ENCODE measurements at regions not wholly inside any gene's neighbourhood (a gene's known extent, or its start where the extent isn't known, plus 50 kb on each side); places are given as distances from the start of the nearest gene placed in this dataset. TPM values are rescaled to one million over a fixed set of nuclear protein-coding genes. Genes with fewer than 3 reads are reported as not detected.

DNA sequence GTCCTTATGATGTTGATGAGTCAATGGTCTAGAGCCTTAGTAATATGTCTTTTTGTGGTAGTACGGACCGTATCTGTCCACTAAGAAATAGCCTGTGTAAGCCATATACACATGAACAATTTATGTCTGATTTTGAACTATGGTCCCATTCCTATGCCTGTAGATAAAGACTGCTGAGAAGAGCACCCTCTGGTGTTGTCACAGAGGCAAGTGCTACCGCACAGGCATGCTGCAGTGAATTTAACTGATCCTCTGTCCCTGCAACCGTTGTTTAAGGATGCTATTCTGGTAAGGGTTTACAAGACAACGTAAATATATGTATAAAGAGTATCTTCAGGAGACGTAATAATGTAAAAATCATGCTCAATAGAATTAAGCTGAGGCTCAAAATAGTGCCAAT lies 170.7 kb downstream of the UBE3A start:
- 30 to 39% (median 35%) methylated on average over 6 of the region's 6 CpGs for WGBS, 3 donors
- Histone ChIP-seq H3K36me3 (no peaks in the 10 kb centered on the region), H3K4me3 (no peak overlapping the region), H3K9me3 (no peaks in the 10 kb centered on the region), H3K27me3 (no peaks in the 10 kb centered on the region), H3K4me1 (ENCODE audit: insufficient read depth) (no peaks in the 10 kb centered on the region), H3K27ac (no peak overlapping the region)
- DNase-seq = no peak
- intact Hi-C loops (cut with DNase I) = no loop called here
- TF ChIP-seq EP300 (IDR thresholded peaks at IDR 0.05) (no peak), POLR2A (IDR thresholded peaks at IDR 0.05) (no peak)
- TF ChIP-seq, protein P1, sequence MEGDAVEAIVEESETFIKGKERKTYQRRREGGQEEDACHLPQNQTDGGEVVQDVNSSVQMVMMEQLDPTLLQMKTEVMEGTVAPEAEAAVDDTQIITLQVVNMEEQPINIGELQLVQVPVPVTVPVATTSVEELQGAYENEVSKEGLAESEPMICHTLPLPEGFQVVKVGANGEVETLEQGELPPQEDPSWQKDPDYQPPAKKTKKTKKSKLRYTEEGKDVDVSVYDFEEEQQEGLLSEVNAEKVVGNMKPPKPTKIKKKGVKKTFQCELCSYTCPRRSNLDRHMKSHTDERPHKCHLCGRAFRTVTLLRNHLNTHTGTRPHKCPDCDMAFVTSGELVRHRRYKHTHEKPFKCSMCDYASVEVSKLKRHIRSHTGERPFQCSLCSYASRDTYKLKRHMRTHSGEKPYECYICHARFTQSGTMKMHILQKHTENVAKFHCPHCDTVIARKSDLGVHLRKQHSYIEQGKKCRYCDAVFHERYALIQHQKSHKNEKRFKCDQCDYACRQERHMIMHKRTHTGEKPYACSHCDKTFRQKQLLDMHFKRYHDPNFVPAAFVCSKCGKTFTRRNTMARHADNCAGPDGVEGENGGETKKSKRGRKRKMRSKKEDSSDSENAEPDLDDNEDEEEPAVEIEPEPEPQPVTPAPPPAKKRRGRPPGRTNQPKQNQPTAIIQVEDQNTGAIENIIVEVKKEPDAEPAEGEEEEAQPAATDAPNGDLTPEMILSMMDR (IDR thresholded peaks at IDR 0.05) = no peak

Small RNAs in the stretch of these regions (small RNA-seq; reads per million reads assigned to genes)
- not detected for gene RF00105
- gene SNORD115-1 = 1.3 reads per million, percentile 63 among the genes with 10 or more reads in this experiment
- 8.7 reads per million, percentile 83 among the genes with 10 or more reads in this experiment for gene SNORD115-10
- not detected for gene SNORD115-11
- not detected for gene SNORD115-12
- gene SNORD115-14 = 2.2 reads per million, percentile 74 among the genes with 10 or more reads in this experiment
- 6.4 reads per million, percentile 81 among the genes with 10 or more reads in this experiment for gene SNORD115-15
- 2.2 reads per million, percentile 74 among the genes with 10 or more reads in this experiment for gene SNORD115-16
- gene SNORD115-17 = not detected
- gene SNORD115-18 = not detected
- not detected for gene SNORD115-19
- gene SNORD115-2 = 1.7 reads per million, percentile 69 among the genes with 10 or more reads in this experiment
- gene SNORD115-20 = 1.6 reads per million, percentile 69 among the genes with 10 or more reads in this experiment
- 1.2 reads per million, percentile 63 among the genes with 10 or more reads in this experiment for gene SNORD115-21
- gene SNORD115-22 = not detected
- gene SNORD115-23 = 0.70 reads per million, percentile 39 among the genes with 10 or more reads in this experiment
- gene SNORD115-24 = not detected
- not detected for gene SNORD115-25
- not detected for gene SNORD115-27
- gene SNORD115-28 = not detected
- not detected for gene SNORD115-29
- not detected for gene SNORD115-3
- gene SNORD115-30 = 0.80 reads per million, percentile 47 among the genes with 10 or more reads in this experiment
- 0.30 reads per million for gene SNORD115-31
- 5.8 reads per million, percentile 81 among the genes with 10 or more reads in this experiment for gene SNORD115-32
- 0.50 reads per million, percentile 11 among the genes with 10 or more reads in this experiment for gene SNORD115-33
- 0.85 reads per million, percentile 50 among the genes with 10 or more reads in this experiment for gene SNORD115-34
- 0.25 reads per million for gene SNORD115-35
- gene SNORD115-36 = not detected
- 0.20 reads per million for gene SNORD115-37
- 1.4 reads per million, percentile 66 among the genes with 10 or more reads in this experiment for gene SNORD115-38
- gene SNORD115-39 = not detected
- 0.80 reads per million, percentile 47 among the genes with 10 or more reads in this experiment for gene SNORD115-4
- gene SNORD115-40 = 8.0 reads per million, percentile 83 among the genes with 10 or more reads in this experiment
- gene SNORD115-41 = 7.3 reads per million, percentile 82 among the genes with 10 or more reads in this experiment
- gene SNORD115-42 = 3.4 reads per million, percentile 77 among the genes with 10 or more reads in this experiment
- gene SNORD115-43 = not detected
- gene SNORD115-44 = 3.0 reads per million, percentile 76 among the genes with 10 or more reads in this experiment
- gene SNORD115-45 = not detected
- gene SNORD115-46 = not detected
- gene SNORD115-47 = not detected
- 1.5 reads per million, percentile 67 among the genes with 10 or more reads in this experiment for gene SNORD115-5
- gene SNORD115-6 = not detected
- not detected for gene SNORD115-7
- gene SNORD115-8 = 0.50 reads per million, percentile 11 among the genes with 10 or more reads in this experiment
- gene SNORD115-9 = not detected
- 249 reads per million, percentile 94 among the genes with 10 or more reads in this experiment for gene SNORD116-1
- not detected for gene SNORD116-10
- 1.8 reads per million, percentile 70 among the genes with 10 or more reads in this experiment for gene SNORD116-11
- 7.1 reads per million, percentile 82 among the genes with 10 or more reads in this experiment for gene SNORD116-12
- gene SNORD116-13 = 23.9 reads per million, percentile 88 among the genes with 10 or more reads in this experiment
- 862 reads per million, percentile 96 among the genes with 10 or more reads in this experiment for gene SNORD116-14
- gene SNORD116-15 = 175 reads per million, percentile 93 among the genes with 10 or more reads in this experiment
- gene SNORD116-16 = 742 reads per million, percentile 96 among the genes with 10 or more reads in this experiment
- gene SNORD116-17 = 1.1 reads per million, percentile 60 among the genes with 10 or more reads in this experiment
- gene SNORD116-18 = 2,997 reads per million, percentile 99 among the genes with 10 or more reads in this experiment
- 0.45 reads per million for gene SNORD116-19
- 72.7 reads per million, percentile 90 among the genes with 10 or more reads in this experiment for gene SNORD116-2
- gene SNORD116-22 = not detected
- 43.0 reads per million, percentile 89 among the genes with 10 or more reads in this experiment for gene SNORD116-23
- 910 reads per million, percentile 97 among the genes with 10 or more reads in this experiment for gene SNORD116-24
- 1,916 reads per million, percentile 98 among the genes with 10 or more reads in this experiment for gene SNORD116-25
- gene SNORD116-29 = 2,277 reads per million, percentile 98 among the genes with 10 or more reads in this experiment
- gene SNORD116-3 = not detected
- gene SNORD116-30 = 0.25 reads per million
- not detected for gene SNORD116-5
- 101 reads per million, percentile 91 among the genes with 10 or more reads in this experiment for gene SNORD116-6
- not detected for gene SNORD116-7
- 489 reads per million, percentile 96 among the genes with 10 or more reads in this experiment for gene SNORD116-8
- gene SNORD116-9 = not detected

Measured in ovary (tissue), 7 donors.